ENCODE measurements at regions not wholly inside any gene's neighbourhood (a gene's known extent, or its start where the extent isn't known, plus 50 kb on each side); places are given as distances from the start of the nearest gene placed in this dataset.

DNA sequence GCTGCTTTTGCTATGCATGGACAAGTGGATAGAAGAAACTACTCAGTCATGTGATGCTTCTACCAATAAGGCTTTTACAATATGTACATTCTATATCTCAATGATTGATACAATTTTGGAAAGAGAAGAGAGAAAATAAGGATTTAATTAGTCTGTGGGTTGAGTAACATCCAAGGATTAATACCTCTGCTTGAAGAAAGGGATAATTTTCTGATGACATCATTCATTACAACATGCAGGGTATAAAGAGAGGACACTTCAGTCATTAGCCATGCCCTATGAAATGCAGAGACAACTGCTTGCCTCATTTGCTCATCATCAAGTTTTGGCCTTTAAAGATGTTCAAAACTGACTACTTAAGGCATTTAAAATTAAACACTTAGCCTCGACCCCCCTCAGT, 237.3 kb downstream of the AHR start:
- no peak overlapping the region for H3K4me3 Mint-ChIP-seq
- peaks cover 21% of the 10 kb centered on the region for H3K27me3 Mint-ChIP-seq
- DNase-seq (ENCODE audit: low spot score in 2 of 2) = no peak
- H3K4me1 Mint-ChIP-seq = no peaks in the 10 kb centered on the region
- H3K36me3 Mint-ChIP-seq (ENCODE audit: insufficient read depth) = peaks cover 2% of the 10 kb centered on the region
- no peak overlapping the region for H3K27ac Mint-ChIP-seq (ENCODE audit: low read depth)
- ATAC-seq (replicated peaks; ENCODE audit: extremely low read depth, poor library complexity, severe bottlenecking) = no peak
- no peaks in the 10 kb centered on the region for H3K9me3 Mint-ChIP-seq

DNA sequence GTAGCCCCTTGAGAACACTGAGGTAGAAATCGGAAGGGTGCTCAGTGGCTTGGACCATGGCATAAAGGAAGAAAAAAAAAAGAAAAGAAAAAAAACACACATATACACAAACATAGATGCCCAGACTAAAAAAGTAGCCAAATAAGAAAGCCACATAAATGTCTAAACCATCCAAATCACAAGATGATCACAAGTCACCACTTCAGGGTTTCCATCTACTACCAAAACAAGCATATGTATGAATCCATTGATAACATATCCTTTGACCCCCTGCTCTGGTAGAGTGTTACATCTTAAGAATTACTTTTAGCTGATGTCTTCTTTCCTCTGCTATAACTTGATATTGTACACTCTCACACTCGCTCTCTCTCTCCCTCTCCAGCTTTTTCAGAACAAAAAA, 245.9 kb downstream of the AHR start:
- Mint-ChIP-seq H3K27me3 (peaks cover 39% of the 10 kb centered on the region), H3K9me3 (no peaks in the 10 kb centered on the region), H3K27ac (ENCODE audit: low read depth) (no peak overlapping the region), H3K4me1 (no peaks in the 10 kb centered on the region), H3K4me3 (no peak overlapping the region), H3K36me3 (ENCODE audit: insufficient read depth) (no peaks in the 10 kb centered on the region)
- no peak for DNase-seq (ENCODE audit: low spot score in 2 of 2)
- no peak for ATAC-seq (replicated peaks; ENCODE audit: extremely low read depth, poor library complexity, severe bottlenecking)

DNA sequence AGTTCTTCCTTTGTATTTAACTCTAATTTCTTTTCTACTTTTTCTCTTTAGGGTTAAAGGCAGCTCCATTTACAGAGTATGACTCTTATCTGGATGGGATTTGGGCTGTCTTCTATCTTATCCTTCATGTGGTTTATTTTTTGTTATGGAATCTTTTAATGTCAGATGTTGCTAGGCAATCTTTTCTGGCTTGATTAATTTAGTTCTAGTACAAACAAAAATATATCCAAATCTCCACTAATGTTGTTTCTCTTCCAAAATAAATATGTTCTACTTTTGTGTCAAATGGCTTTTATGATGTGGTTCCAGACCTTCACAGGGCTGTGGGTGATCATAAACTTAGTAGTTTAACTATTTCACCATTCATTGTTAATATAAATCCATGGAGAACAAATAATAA, 246.9 kb downstream of the AHR start:
- Mint-ChIP-seq H3K4me3 (no peak overlapping the region), H3K9me3 (no peaks in the 10 kb centered on the region), H3K4me1 (no peaks in the 10 kb centered on the region), H3K36me3 (ENCODE audit: insufficient read depth) (no peaks in the 10 kb centered on the region), H3K27ac (ENCODE audit: low read depth) (no peak overlapping the region), H3K27me3 (peaks cover 39% of the 10 kb centered on the region)
- DNase-seq (ENCODE audit: low spot score in 2 of 2) = no peak
- ATAC-seq (replicated peaks; ENCODE audit: extremely low read depth, poor library complexity, severe bottlenecking) = no peak

DNA sequence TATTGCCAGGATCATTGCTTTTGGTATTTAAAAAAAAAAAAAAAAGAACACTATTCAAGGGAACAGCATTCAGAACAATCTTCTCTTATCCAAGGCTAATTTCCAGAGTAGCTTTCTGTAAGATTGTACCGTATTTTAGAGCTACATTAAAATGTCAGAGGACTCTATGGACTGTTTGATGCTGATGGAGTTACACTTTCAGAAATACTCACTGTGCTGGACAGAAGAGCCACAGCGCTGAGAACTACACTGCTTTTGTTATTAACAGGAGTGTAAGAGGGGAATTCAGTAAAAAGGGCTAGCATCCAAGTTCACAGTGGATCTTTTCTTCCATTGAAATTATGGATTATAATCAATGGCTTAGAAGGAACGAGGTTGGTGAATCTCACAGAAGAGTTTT, 247.7 kb downstream of the AHR start:
- H3K27me3 Mint-ChIP-seq = peaks cover 39% of the 10 kb centered on the region
- H3K4me3 Mint-ChIP-seq = no peak overlapping the region
- no peaks in the 10 kb centered on the region for H3K4me1 Mint-ChIP-seq
- DNase-seq (ENCODE audit: low spot score in 2 of 2) (no peak), ATAC-seq (replicated peaks; ENCODE audit: extremely low read depth, poor library complexity, severe bottlenecking) (no peak)
- no peak overlapping the region for H3K27ac Mint-ChIP-seq (ENCODE audit: low read depth)
- no peaks in the 10 kb centered on the region for H3K36me3 Mint-ChIP-seq (ENCODE audit: insufficient read depth)
- H3K9me3 Mint-ChIP-seq = no peaks in the 10 kb centered on the region

DNA sequence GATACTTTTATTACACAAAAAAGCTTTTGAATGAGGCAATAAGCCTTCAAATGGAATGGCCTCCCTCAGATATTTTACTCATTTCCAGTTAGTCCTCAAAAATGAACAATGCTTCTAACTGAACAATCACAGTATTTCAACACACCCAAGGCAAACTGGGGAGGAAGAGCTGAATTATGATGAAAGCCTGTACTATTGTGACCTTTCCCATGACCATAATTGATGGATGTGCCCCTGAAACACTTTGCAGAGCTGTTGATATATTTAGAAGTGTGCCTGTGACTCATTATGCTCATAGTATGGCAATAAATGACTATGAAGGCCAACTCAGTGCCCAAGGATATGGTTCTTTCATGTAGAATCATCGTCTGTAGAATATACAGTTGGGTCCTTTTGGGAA, 248.1 kb downstream of the AHR start:
- no peak for ATAC-seq (replicated peaks; ENCODE audit: extremely low read depth, poor library complexity, severe bottlenecking)
- H3K27ac Mint-ChIP-seq (ENCODE audit: low read depth) = no peak overlapping the region
- H3K4me3 Mint-ChIP-seq = no peak overlapping the region
- no peaks in the 10 kb centered on the region for H3K36me3 Mint-ChIP-seq (ENCODE audit: insufficient read depth)
- H3K9me3 Mint-ChIP-seq = no peaks in the 10 kb centered on the region
- no peak for DNase-seq (ENCODE audit: low spot score in 2 of 2)
- H3K27me3 Mint-ChIP-seq = peaks cover 39% of the 10 kb centered on the region
- no peaks in the 10 kb centered on the region for H3K4me1 Mint-ChIP-seq

DNA sequence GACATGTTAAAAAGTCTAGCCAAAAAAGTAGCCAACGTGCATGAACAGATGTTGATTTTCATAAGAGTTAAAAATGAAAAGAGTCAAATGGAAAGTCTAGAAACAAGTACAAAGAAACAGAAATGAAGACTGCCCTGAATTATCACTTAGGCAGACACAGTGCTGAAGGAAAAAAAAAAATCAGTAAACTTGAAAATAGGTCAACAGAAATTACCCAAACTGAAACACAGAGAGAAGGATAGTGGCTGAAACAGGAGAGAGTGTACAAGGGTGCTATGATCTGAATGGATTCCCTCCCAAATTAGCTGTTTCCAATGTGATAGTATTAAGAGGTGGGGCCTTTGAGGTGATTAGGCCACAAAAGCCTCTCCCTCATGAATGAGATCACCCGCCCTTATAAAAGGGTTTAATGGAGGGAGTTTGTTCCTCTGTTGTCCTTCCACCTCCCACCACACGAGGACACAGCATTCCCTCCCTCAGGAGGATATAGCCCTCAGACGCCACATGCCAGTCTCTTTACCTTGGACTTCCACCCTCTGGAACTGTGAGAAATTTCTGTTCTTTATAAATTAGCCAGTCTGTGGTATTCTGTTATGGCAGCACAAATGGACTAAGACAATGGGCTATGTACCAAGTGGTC, 249.7 kb downstream of the AHR start:
- Mint-ChIP-seq H3K27me3 (peaks cover 39% of the 10 kb centered on the region), H3K4me1 (no peaks in the 10 kb centered on the region), H3K4me3 (no peak overlapping the region), H3K27ac (ENCODE audit: low read depth) (no peak overlapping the region), H3K9me3 (no peaks in the 10 kb centered on the region), H3K36me3 (ENCODE audit: insufficient read depth) (no peaks in the 10 kb centered on the region)
- no peak for DNase-seq (ENCODE audit: low spot score in 2 of 2)
- ATAC-seq (replicated peaks; ENCODE audit: extremely low read depth, poor library complexity, severe bottlenecking) = no peak

DNA sequence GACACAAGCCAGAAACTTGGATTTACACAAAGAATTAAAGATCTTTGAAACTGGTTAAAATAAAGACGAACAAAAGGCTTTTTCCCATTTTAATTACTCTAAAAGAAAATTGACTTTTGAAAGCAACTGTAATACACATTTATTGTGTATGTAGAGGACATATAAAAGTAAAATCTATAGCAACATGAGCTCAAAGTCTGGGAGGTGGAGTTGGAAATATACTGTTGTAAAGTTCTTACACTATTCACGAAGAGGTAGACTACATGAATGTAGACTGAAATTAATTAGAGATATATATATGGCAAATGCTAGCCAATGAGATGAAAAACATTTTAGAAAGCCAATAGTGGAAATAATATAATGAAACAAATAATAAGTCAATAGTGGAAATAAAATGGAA, 251.0 kb downstream of the AHR start:
- ATAC-seq (replicated peaks; ENCODE audit: extremely low read depth, poor library complexity, severe bottlenecking) (no peak), DNase-seq (ENCODE audit: low spot score in 2 of 2) (no peak)
- H3K27me3 Mint-ChIP-seq = peaks cover 34% of the 10 kb centered on the region
- no peak overlapping the region for H3K4me3 Mint-ChIP-seq
- no peaks in the 10 kb centered on the region for H3K4me1 Mint-ChIP-seq
- no peak overlapping the region for H3K27ac Mint-ChIP-seq (ENCODE audit: low read depth)
- H3K9me3 Mint-ChIP-seq = peaks cover 1% of the 10 kb centered on the region
- H3K36me3 Mint-ChIP-seq (ENCODE audit: insufficient read depth) = no peaks in the 10 kb centered on the region

DNA sequence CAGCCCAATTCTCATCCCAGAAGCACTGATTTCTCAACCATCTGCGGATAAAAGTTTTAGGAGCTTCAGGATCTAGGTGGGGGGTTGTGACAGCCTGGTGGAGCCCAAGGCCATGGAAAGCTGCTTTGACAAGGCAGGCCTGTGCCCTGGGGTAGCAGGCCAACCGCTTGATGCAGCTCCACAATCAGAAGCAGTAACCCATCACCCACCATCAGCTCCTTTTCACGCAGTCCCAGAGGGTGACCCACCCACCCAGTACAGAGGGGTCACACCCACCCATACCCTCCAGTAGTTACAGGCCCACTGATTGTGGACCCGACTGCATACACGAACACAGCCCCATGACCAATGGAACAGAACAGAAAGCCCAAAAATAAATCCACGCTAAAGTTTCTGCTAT, 253.9 kb downstream of the AHR start:
- ATAC-seq (replicated peaks; ENCODE audit: extremely low read depth, poor library complexity, severe bottlenecking) = no peak
- Mint-ChIP-seq H3K27ac (ENCODE audit: low read depth) (no peak overlapping the region), H3K4me1 (no peaks in the 10 kb centered on the region), H3K9me3 (peaks cover 4% of the 10 kb centered on the region), H3K4me3 (no peak overlapping the region), H3K27me3 (peaks cover 12% of the 10 kb centered on the region), H3K36me3 (ENCODE audit: insufficient read depth) (no peaks in the 10 kb centered on the region)
- DNase-seq (ENCODE audit: low spot score in 2 of 2) = no peak

DNA sequence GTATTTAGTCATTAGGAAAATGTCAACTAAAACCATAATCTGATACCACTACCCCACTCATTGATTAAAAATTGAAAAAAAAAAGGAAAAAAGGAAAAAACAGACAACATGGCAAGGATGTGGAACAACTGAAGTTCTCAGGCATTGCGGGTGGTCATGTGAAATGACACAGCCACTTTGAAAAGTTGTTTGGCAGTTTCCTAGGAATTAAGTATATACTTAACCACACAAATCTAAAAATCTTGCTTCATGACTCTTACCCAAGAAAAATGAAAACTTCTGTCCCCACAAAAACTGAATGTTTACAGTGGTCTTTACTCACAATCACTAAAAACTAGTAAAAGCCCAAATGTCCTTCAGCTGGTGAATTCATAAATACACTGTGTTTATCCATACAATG, 254.5 kb downstream of the AHR start:
- Mint-ChIP-seq H3K4me3 (no peak overlapping the region), H3K27ac (ENCODE audit: low read depth) (no peak overlapping the region), H3K4me1 (no peaks in the 10 kb centered on the region), H3K9me3 (peaks cover 4% of the 10 kb centered on the region), H3K36me3 (ENCODE audit: insufficient read depth) (no peaks in the 10 kb centered on the region), H3K27me3 (peaks cover 6% of the 10 kb centered on the region)
- DNase-seq (ENCODE audit: low spot score in 2 of 2) (no peak), ATAC-seq (replicated peaks; ENCODE audit: extremely low read depth, poor library complexity, severe bottlenecking) (no peak)

DNA sequence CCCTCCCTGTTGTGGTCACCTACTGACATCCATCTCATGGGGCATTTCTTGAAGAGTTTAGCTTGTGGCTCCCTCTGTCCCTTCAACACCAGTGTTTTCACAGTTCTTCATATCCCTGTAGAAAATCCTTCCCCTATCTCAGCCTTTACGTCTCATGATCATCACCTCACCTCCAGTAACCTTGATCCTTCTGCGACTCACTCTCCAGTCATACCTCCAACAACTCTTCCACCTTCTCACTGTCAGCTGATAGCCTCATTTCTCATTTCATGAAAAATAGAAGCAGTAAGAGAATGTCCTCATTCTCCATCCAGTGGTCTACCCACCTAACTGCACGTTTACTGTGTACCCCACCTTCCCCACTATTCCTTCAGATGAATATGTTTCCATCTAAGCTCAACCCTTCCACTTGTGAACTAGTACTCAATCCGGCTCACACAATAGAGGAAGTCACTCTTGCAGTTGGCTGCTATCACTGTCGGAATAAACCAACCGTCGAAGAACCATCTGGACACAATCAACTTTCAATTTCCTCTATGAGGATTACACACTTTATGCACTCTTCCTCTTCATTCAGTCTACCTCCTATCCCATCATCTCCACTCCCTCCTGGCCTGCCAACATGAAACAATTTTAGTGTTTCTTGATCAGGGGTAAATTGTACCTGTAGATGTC, 256.0 kb downstream of the AHR start:
- DNase-seq (ENCODE audit: low spot score in 2 of 2) (no peak), ATAC-seq (replicated peaks; ENCODE audit: extremely low read depth, poor library complexity, severe bottlenecking) (no peak)
- no peak overlapping the region for H3K4me3 Mint-ChIP-seq
- peaks cover 3% of the 10 kb centered on the region for H3K27me3 Mint-ChIP-seq
- peaks cover 4% of the 10 kb centered on the region for H3K9me3 Mint-ChIP-seq
- no peaks in the 10 kb centered on the region for H3K4me1 Mint-ChIP-seq
- H3K36me3 Mint-ChIP-seq (ENCODE audit: insufficient read depth) = no peaks in the 10 kb centered on the region
- H3K27ac Mint-ChIP-seq (ENCODE audit: low read depth) = no peak overlapping the region

DNA sequence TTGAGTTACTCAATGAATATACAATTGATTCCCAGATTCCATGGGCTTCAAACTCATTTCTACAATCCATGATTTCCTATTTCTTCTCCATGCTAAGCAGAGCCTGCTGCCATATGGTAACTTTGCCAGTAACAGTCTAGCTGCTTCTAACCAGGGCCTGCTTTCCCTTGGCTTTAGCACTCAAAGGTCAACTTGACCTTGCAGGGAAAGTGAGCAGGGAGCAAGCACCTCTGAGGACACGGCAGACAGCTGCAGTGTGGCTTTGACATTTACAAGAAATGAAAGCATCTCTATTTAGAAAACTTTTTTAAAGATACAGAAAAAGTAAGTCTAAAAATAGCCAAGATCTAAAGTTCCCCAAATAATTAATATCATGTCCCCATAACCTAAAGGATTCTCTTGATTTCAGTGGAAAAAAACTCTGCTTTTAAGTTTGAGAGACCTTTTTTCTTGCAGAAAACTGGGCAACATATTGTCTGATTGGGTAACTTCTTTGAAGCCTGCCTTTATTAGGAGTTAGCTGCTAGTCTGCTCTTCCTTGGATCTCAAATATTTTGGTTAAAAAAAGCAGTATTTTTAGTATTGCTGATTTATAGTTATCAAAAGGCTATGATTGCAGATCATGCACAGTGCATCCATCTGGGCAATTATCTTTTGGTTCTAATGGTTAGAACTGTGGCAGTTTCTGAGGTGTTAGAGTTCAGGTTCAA, 257.9 kb downstream of the AHR start:
- H3K36me3 Mint-ChIP-seq (ENCODE audit: insufficient read depth) = no peaks in the 10 kb centered on the region
- DNase-seq (ENCODE audit: low spot score in 2 of 2) = no peak
- peaks cover 6% of the 10 kb centered on the region for H3K27me3 Mint-ChIP-seq
- H3K4me1 Mint-ChIP-seq = no peaks in the 10 kb centered on the region
- ATAC-seq (replicated peaks; ENCODE audit: extremely low read depth, poor library complexity, severe bottlenecking) = no peak
- H3K27ac Mint-ChIP-seq (ENCODE audit: low read depth) = no peak overlapping the region
- H3K4me3 Mint-ChIP-seq = no peak overlapping the region
- peaks cover 4% of the 10 kb centered on the region for H3K9me3 Mint-ChIP-seq

DNA sequence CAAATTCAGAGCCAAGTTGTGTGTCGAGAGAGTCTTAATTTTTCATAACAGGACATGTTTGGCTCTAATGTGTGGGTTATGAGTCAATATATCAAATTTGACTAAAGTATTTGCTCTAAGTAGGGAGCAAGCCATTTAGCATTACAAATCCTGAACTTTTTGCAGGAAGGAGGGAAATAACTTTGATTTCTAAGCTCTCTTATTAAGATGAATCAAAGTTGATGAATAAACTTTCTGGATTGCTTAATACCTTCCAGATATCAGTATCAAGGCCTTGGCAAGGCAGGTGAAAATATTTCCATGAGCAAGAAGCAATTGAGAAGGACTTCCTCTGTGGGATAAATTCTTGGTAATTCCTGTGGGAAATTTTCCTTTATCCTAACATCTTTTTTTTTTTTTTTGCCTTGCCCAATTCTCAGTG, 258.8 kb downstream of the AHR start:
- peaks cover 4% of the 10 kb centered on the region for H3K9me3 Mint-ChIP-seq
- H3K4me3 Mint-ChIP-seq = no peak overlapping the region
- ATAC-seq (replicated peaks; ENCODE audit: extremely low read depth, poor library complexity, severe bottlenecking) (no peak), DNase-seq (ENCODE audit: low spot score in 2 of 2) (no peak)
- no peak overlapping the region for H3K27ac Mint-ChIP-seq (ENCODE audit: low read depth)
- H3K36me3 Mint-ChIP-seq (ENCODE audit: insufficient read depth) = no peaks in the 10 kb centered on the region
- peaks cover 8% of the 10 kb centered on the region for H3K27me3 Mint-ChIP-seq
- H3K4me1 Mint-ChIP-seq = no peaks in the 10 kb centered on the region

DNA sequence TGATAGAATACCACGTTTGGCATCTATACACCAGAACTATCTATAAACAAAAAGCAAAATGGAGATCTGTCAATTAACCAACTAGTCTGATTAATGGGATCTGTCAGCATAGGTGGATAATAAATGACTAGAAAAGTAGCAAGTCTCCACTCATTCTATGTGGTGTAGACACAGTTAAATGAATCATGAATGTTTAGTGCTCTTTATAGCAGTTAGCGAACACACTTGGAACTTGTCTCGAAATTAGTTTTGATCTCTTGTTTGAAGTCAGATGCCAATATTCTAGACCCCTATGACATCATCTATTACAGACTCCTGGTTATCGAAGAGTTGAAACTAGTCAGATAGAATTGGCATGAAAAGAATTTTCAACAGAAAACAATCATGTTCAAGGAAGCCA, 259.7 kb downstream of the AHR start:
- Mint-ChIP-seq H3K4me1 (no peaks in the 10 kb centered on the region), H3K36me3 (ENCODE audit: insufficient read depth) (peaks cover 1% of the 10 kb centered on the region), H3K9me3 (peaks cover 4% of the 10 kb centered on the region), H3K4me3 (no peak overlapping the region), H3K27me3 (peaks cover 17% of the 10 kb centered on the region), H3K27ac (ENCODE audit: low read depth) (no peak overlapping the region)
- DNase-seq (ENCODE audit: low spot score in 2 of 2) = no peak
- ATAC-seq (replicated peaks; ENCODE audit: extremely low read depth, poor library complexity, severe bottlenecking) = no peak

Data from central memory CD8-positive, alpha-beta T cell (primary cell).